ENCODE measurements at regions not wholly inside any gene's neighbourhood (a gene's known extent, or its start where the extent isn't known, plus 50 kb on each side); places are given as distances from the start of the nearest gene placed in this dataset.

GRCh38 chr4:81358154-81358553 is 113.6 kb downstream of the RASGEF1B start:
- TF ChIP-seq POLR2AphosphoS5 (IDR thresholded peaks at IDR 0.05) (no peak), CTCF (IDR thresholded peaks at IDR 0.05; ENCODE audit: poor library complexity, severe bottlenecking) (no peak), EZH2 (IDR thresholded peaks at IDR 0.05; ENCODE audit: borderline replicate concordance, insufficient read depth, low read length, poor library complexity, severe bottlenecking) (no peak), EP300 (conservative IDR thresholded peaks at IDR 0.05; ENCODE audit: poor library complexity, severe bottlenecking) (no peak), TAF1 (IDR thresholded peaks at IDR 0.05; ENCODE audit: low read depth) (no peak), SMC3 (conservative IDR thresholded peaks at IDR 0.05; ENCODE audit: poor library complexity) (no peak)

Data from neural cell (in vitro differentiated cells).